Stimulated activated CD4-positive, alpha-beta T cell treated with anti-CD3 and anti-CD28 coated beads, Interleukin-4, amount 100 ng/mL, for 48 hours (primary cell): ENCODE measurements at regions not wholly inside any gene's neighbourhood (a gene's known extent, or its start where the extent isn't known, plus 50 kb on each side); places are given as distances from the start of the nearest gene placed in this dataset.

Experiments used
- DNase-seq, 2 donors: peaks; one replicate each; pipeline ENCODE4 v3.0.0-alpha.2; 2020; ENCODE audit warnings: low read depth in 2 of 2

GRCh38 chr3:29183346-29184087, 97.4 kb upstream of the RBMS3 start:
- peak in 1 of 2 donors; percentile 7 for DNase-seq

DNA sequence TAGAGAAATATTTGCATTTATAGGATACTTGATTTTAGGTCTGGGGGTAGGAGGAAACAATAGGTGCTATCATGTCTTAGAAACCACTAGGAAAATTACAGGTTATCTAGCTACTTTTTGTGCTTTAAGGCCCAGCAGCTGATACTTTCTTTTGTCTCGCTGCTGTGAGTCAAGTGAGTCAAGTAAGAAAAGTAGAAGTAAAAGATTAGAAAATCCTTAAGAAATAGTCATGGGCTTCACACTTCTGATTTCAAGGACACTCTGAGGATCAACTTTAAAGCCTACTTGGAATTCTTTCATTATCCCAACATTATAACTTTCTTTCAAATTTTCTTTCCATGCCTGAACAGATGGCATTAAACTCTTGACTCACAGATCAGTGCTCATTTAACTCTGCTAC, 95.2 kb upstream of the RBMS3 start:
- no peak for DNase-seq

DNA sequence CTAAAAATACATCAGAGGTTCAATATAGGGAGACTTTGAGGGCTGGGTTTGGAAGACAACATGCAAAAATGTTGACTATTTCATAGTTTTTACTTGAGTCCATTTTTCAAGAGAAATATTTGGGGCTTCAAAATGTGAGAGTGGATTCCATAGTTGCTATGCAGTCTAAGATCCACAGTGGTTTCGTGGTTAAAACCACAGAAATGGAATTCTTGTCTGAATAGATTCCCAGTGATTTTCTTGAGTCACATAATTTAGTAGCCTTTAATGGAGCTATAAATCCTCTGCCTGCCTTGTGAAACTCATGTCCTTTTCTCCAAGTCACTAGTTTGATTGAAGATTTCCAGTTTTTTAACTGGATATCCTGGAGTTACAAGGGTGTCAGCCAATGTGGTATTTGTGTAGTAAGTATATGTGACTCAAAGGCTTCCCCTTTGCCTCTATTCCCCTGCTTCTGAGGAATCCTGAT, 94.7 kb upstream of the RBMS3 start:
- no peak for DNase-seq

GRCh38 chr3:29186982-29187725, 93.7 kb upstream of the RBMS3 start:
- no peak for DNase-seq

- no peak for DNase-seq
Measured at GRCh38 chr3:29189328-29189727, 91.5 kb upstream of the RBMS3 start.

DNA sequence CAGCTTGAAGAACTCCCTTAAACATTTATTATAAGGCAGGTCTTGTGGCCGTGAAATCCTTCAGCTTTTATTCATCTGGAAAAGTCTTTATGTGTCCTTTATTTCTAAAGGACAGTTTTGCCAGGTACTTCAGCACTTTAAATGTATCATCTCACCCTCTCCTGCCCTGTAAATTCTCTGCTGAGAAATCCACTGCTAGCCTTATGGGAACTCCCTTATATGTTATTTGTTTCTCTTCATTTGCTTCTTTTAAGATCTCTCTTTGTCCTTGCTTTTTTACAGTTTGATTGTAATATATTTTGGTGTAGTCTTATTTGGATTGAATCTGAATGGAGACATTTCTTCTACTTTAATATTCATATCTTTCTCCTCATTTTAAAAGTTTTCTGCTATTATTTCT, 86.7 kb upstream of the RBMS3 start:
- no peak for DNase-seq

DNA sequence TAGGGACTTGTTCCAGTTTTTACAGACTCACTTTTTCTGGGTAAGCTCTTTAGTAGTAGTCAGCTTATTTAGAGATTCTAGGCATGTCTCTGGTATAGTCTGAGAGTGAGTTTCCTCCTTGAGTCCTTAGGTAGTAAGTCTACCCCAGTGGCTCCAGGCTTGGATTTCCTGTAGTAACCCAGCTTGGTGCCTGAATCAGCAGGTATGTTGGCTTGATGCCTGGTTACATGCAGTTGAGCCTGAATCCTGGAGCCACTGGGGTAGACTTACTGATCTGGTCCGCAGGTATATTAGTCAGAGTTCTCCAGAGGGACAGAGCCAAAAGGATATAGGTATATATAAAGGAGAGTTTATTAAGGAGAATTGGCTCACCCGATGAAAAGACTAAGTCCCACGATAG, 85.8 kb upstream of the RBMS3 start:
- no peak for DNase-seq

- no peak for DNase-seq
Measured at GRCh38 chr3:29201604-29202003, 79.3 kb upstream of the RBMS3 start.

- no peak for DNase-seq
Measured at GRCh38 chr3:29202378-29202777, 78.5 kb upstream of the RBMS3 start.

- DNase-seq, result no peak
Measured at GRCh38 chr3:29203851-29204250, 77.0 kb upstream of the RBMS3 start.

DNA sequence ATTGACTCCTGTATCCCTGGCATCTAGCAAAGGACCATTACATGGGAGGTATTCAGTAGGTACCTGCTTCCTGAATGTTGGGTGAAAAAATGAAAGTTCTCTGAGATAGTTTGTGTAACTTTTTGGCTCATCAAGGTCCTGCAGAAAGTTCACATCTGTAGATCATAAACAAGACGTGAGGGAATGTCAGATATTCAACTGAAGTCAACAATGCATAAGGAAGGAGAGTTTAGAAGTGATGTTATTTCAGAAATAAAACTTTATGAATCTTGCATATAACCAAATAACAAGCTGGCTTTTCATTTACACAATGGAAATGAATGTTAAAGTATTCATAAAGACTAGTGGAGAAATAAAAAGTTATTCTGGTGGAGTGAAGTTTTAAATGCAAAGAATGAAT, 73.4 kb upstream of the RBMS3 start:
- no peak for DNase-seq

GRCh38 chr3:29212789-29213433, 68.0 kb upstream of the RBMS3 start:
- DNase-seq, result no peak

DNA sequence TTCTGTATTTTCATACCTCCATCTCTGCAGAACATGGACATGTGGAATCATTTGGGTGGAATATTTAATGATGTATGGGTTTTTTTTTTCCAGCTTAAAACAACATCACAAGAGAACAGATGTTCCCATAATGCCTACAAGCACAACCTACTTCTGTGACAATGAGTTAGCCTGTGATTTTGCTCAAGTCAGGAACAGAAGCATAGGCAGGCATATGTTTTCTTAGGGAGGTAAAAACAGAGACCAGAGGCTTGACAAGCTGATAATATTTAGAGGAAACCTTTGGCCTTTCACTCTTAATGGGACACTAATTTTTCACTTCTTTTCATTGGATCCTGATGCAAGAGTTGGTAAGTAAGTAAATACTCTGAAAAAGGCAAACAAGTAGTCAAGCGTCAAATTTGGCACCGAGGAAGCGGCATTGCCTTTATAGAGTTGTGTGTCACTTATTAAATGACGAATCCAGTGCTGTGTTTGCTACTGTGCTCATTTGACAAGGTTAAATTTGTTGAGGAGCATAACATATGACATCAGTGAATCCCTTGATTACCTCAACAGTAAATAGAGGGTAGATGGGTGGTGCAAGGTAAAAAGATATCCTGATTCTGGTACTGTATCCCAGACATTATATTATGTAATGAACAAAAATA, 66.7 kb upstream of the RBMS3 start:
- DNase-seq, result no peak

DNA sequence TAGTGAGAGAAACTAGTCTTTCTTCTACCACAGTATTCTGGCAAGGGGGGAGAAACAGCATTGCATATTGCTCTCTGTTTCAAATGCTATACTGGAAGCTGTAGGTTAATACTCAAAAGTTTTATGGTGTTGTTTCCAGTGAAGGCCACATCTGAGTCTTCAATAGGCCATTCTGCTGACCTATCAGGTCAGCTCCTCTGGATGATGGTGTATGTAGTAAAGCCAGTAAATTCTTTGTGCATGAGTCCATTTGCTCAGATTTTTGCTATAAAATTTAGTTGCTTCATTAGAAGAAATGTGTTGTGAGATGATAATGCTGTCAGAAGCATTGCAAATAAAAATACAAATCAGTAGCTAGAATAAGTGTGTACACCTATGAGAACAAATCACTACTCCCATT, 64.9 kb upstream of the RBMS3 start:
- DNase-seq, result no peak

GRCh38 chr3:29226706-29227105, 54.2 kb upstream of the RBMS3 start:
- DNase-seq, result no peak

DNA sequence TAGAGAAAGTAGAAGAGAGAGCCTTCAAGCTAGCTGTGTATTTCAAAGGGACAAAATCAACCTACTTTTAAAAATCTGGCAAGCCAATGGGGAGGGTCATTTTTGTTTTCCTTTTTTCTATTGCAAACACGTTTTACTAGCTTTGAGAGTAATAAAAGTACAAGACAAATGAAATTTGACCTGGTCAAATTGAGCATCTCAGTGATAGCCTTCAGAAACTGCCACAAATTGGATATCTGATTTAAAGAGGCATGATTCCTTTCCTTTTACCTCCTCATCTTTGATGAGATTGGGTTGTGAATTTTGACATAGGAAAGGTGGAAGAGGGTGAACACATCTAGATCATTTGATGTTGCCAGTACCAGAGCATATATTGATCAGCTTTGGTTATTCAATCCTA, 53.6 kb upstream of the RBMS3 start:
- DNase-seq, result no peak
